BE2C (cell line): ENCODE measurements at regions not wholly inside any gene's neighbourhood (a gene's known extent, or its start where the extent isn't known, plus 50 kb on each side); places are given as distances from the start of the nearest gene placed in this dataset.

ENCODE experiments used
- DNase-seq: peaks from one replicate; pipeline ENCODE4 v3.0.0-alpha.2; 2020
- H3K27me3 ChIP-seq: fragments of 250-450 bp; sonication (Bioruptor Pico); 2 replicates; pipeline ENCODE4 v1.5.1; 2020; ENCODE audit warnings: mild to moderate bottlenecking
- H3K36me3 ChIP-seq: fragments of 250-450 bp; sonication (Bioruptor Pico); 2 replicates; pipeline ENCODE4 v1.5.1; 2020; ENCODE audit warnings: mild to moderate bottlenecking
- H3K4me1 ChIP-seq: fragments of 250-450 bp; sonication (Bioruptor Pico); 2 replicates; pipeline ENCODE4 v1.5.1; 2020
- H3K4me3 ChIP-seq: 2 replicates; pipeline ENCODE4 v1.5.1; 2011; ENCODE audit warnings: low read depth, low read length
- H3K9me3 ChIP-seq: fragments of 250-450 bp; sonication (Bioruptor Pico); 2 replicates; pipeline ENCODE4 v1.5.1; 2020
- TF ChIP-seq, protein P1 (sequence below): IDR thresholded peaks from 2 replicates; pipeline ENCODE4 v1.5.1; 2012; ENCODE audit warnings: mild to moderate bottlenecking, low read depth, low read length

DNA sequence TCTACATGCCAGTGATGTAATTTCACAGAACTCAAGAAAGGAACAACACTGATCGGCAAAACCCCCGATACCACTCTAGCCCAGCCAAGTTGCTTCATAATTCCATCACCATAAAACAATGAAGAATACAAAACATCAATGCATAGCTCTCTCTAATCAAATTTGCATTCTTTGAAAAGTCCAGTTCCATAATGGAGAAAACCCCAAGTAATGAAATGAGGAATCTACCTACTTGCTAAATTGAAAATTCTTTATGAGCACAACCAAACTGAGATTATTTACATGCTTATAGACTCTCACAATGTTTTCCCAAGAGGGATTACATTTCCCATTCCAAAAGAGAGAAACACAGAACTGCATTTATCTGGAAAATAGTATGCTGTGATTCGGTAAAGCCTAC, 186.5 kb downstream of the NR4A2 start:
- no peaks in the 10 kb centered on the region for H3K4me1 ChIP-seq
- TF ChIP-seq, protein P1, sequence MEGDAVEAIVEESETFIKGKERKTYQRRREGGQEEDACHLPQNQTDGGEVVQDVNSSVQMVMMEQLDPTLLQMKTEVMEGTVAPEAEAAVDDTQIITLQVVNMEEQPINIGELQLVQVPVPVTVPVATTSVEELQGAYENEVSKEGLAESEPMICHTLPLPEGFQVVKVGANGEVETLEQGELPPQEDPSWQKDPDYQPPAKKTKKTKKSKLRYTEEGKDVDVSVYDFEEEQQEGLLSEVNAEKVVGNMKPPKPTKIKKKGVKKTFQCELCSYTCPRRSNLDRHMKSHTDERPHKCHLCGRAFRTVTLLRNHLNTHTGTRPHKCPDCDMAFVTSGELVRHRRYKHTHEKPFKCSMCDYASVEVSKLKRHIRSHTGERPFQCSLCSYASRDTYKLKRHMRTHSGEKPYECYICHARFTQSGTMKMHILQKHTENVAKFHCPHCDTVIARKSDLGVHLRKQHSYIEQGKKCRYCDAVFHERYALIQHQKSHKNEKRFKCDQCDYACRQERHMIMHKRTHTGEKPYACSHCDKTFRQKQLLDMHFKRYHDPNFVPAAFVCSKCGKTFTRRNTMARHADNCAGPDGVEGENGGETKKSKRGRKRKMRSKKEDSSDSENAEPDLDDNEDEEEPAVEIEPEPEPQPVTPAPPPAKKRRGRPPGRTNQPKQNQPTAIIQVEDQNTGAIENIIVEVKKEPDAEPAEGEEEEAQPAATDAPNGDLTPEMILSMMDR, result no peak
- no peaks in the 10 kb centered on the region for H3K36me3 ChIP-seq
- no peak overlapping the region for H3K4me3 ChIP-seq
- no peaks in the 10 kb centered on the region for H3K9me3 ChIP-seq
- no peak for DNase-seq
- no peaks in the 10 kb centered on the region for H3K27me3 ChIP-seq

DNA sequence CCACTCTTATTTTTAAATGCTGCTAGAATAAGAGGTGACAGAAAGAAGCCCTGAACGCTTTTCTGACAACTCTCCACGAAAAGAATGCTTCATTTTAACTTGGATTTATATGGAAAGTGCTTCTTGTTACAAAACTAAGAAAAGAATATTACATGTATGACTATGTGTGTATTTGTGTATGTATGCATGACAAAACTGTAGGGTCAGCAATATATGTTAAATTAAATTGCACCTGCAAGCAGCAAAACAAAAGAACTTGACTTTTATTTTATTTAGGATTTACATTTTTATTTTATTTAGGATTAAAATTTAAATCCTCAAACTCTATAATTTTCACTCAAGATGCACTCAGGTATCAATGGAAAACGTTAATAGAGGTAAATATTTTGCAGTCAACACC, 187.1 kb downstream of the NR4A2 start:
- DNase-seq, result no peak
- TF ChIP-seq, protein P1, result no peak

DNA sequence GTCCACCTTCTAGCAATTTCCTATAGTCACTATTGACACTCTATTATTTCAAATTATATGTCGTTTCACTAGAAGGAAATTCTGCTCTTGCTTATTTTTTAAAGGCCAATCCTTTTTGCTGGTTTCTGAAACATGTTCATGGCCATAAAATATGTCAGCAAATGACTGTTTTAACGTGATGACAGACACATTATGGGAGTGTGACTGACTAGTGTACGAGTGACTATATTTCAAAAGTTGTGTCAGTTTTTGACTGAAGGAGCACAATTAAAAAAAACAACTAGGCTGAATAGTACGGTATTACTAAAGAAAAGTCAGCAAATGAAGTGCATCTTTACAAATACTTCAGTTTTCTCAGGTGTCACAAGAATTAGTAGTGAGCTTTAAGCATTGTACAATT, 196.0 kb downstream of the NR4A2 start:
- Histone ChIP-seq H3K9me3 (no peaks in the 10 kb centered on the region), H3K4me1 (no peaks in the 10 kb centered on the region), H3K27me3 (no peaks in the 10 kb centered on the region), H3K36me3 (no peaks in the 10 kb centered on the region), H3K4me3 (no peak overlapping the region)
- TF ChIP-seq, protein P1, result no peak
- DNase-seq, result no peak

More for the DNA sequence above, 187.1 kb downstream of the NR4A2 start:
- Histone ChIP-seq H3K9me3 (no peaks in the 10 kb centered on the region), H3K4me3 (no peak overlapping the region), H3K27me3 (no peaks in the 10 kb centered on the region), H3K4me1 (no peaks in the 10 kb centered on the region), H3K36me3 (no peaks in the 10 kb centered on the region)

DNA sequence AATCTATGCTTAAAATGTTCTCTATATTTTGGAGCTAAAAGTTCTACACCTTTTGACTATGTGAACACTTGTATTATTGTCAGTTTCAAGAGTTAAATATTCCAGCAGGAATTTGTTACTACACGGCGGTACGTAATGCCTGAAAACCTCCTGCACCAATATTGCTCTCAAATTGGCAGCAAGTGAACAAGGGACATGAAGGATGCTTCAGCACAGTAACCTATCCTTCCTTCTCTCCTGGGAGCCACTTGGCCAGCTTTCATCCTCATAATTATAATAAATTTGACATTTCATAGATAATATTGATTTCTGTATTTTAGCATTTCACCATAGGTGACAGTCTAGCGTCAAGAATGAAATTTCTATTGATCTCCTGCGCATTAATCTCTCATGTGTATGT, 197.6 kb downstream of the NR4A2 start:
- H3K9me3 ChIP-seq, result no peaks in the 10 kb centered on the region
- TF ChIP-seq, protein P1, result no peak
- no peak for DNase-seq
- no peak overlapping the region for H3K4me3 ChIP-seq
- H3K27me3 ChIP-seq, result no peaks in the 10 kb centered on the region
- no peaks in the 10 kb centered on the region for H3K4me1 ChIP-seq
- no peaks in the 10 kb centered on the region for H3K36me3 ChIP-seq

DNA sequence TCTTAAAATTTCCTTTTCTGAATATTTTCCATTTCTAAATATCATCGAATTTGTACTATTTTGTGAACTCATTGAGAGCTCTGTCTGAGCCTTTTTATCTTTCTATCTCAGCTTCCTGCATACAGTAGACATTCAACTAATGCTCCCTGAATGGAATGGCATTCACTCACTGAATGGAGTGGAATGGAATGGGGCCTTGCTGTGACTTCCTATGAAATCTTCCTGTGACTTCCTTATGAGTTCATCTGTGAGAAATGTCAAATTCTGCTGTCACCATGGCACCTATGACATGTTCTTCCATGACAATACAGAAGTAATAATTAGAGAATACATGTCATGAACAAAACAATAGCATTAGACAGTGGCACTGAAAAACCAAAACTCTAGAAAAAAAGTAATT, 199.6 kb downstream of the NR4A2 start:
- DNase-seq, result no peak
- Histone ChIP-seq H3K9me3 (no peaks in the 10 kb centered on the region), H3K36me3 (no peaks in the 10 kb centered on the region), H3K4me1 (no peaks in the 10 kb centered on the region), H3K4me3 (no peak overlapping the region), H3K27me3 (no peaks in the 10 kb centered on the region)
- TF ChIP-seq, protein P1, result no peak

DNA sequence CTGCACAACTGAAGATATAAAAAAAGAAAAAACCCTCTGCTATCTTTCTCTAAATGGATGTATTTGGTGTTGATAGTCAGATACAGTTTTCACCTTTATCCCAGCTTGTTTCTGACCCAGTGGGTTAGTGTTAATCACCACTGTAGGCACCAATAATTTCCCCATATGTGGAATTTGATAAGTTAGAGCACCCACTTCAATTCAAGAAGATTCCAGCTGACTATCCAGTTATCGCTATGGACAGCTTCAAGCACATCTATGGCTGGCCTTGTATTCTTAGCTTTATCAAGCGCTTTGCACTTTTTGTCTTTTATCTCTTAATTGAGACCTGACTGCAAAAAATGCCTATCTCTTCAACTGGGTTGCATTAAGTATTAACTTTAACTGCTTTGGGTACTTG, 200.4 kb downstream of the NR4A2 start:
- no peak overlapping the region for H3K4me3 ChIP-seq
- no peak for DNase-seq
- H3K36me3 ChIP-seq, result no peaks in the 10 kb centered on the region
- H3K4me1 ChIP-seq, result no peaks in the 10 kb centered on the region
- TF ChIP-seq, protein P1, result no peak
- H3K9me3 ChIP-seq, result no peaks in the 10 kb centered on the region
- no peaks in the 10 kb centered on the region for H3K27me3 ChIP-seq
